A549 (cell line): ENCODE measurements at regions not wholly inside any gene's neighbourhood (a gene's known extent, or its start where the extent isn't known, plus 50 kb on each side); places are given as distances from the start of the nearest gene placed in this dataset.

Source experiments
- ATAC-seq, 2 experiments: fragments of 200-7000 bp in 1 of 2; fragments of >200 bp in 1 of 2; cut with Nextera tagmentation in 1 of 2; cut with Tn5 transposase in 1 of 2; 3 replicates each; pipeline versions ENCODE4 v1.8.0 to v1.9.1; 2018 to 2020; ENCODE audit warnings: mild to moderate bottlenecking in 1 of 2, moderate library complexity in 1 of 2
- CTCF ChIA-PET: fragments of 300-600 bp; sonication (Branson Sonifier 250); formaldehyde crosslinking; extraction: SDS; loops from one replicate; lab custom pipeline; 2021; ENCODE audit warnings: antibody characterized with exemption, inconsistent platforms; lab: Yijun Ruan, JAX
- POLR2A ChIA-PET: fragments of 350-600 bp; formaldehyde crosslinking; extraction: SDS; loops from one replicate; lab custom pipeline; 2021; ENCODE audit warnings: antibody characterized with exemption, inconsistent platforms; lab: Yijun Ruan, JAX
- DNase-seq, 2 experiments: peaks; one replicate each; pipeline versions ENCODE4 v3.0.0 to v3.0.0-alpha.2; 2011 to 2016; ENCODE audit warnings: low read depth in 1 of 2, low spot score in 1 of 2
- FAIRE-seq: peaks from 2 replicates; lab custom pipeline; 2011; peaks lifted over from hg19 to GRCh38; lab: Jason Lieb, UNC
- H3K27ac ChIP-seq, 2 experiments: fragments of >200 bp; sonication (Bioruptor Twin); formaldehyde crosslinking; 3 replicates each; pipeline ENCODE4 v1.5.1; 2016 to 2017
- H3K4me1 ChIP-seq: fragments of >200 bp; sonication (Bioruptor Twin); formaldehyde crosslinking; 3 replicates; pipeline ENCODE4 v1.6.1; 2016
- H3K4me2 ChIP-seq: fragments of >200 bp; sonication (Bioruptor Twin); formaldehyde crosslinking; 3 replicates; pipeline ENCODE4 v1.6.1; 2016
- H3K4me3 ChIP-seq: fragments of >200 bp; sonication (Bioruptor Twin); formaldehyde crosslinking; 3 replicates; pipeline ENCODE4 v1.5.1; 2016
- H3K9me3 ChIP-seq: fragments of >200 bp; sonication (Bioruptor Twin); formaldehyde crosslinking; 3 replicates; pipeline ENCODE4 v1.6.1; 2016
- BHLHE40 ChIP-seq: IDR thresholded peaks from 2 replicates; pipeline ENCODE4 v1.6.1; 2012; ENCODE audit warnings: low read depth, low read length, inconsistent platforms
- CBX8 ChIP-seq: fragments of 200-600 bp; sonication (generic); IDR thresholded peaks from 2 replicates; pipeline ENCODE4 v1.6.1; 2016
- CEBPB ChIP-seq, 2 experiments: fragments of >200 bp in 1 of 2; sonication (Bioruptor Twin) in 1 of 2; formaldehyde crosslinking in 1 of 2; IDR thresholded peaks; 2 replicates each; pipeline ENCODE4 v1.6.1; 2012 to 2016
- EP300 ChIP-seq, 2 experiments: fragments of >200 bp; sonication (Bioruptor Twin); formaldehyde crosslinking; IDR thresholded peaks; 2 replicates in 1 of 2; 3 replicates in 1 of 2; pipeline ENCODE4 v1.6.1; 2016 to 2017
- FOSB ChIP-seq: fragments of 250-450 bp; sonication (Bioruptor Pico); IDR thresholded peaks from 2 replicates; pipeline ENCODE4 v1.5.0; 2020; ENCODE audit warnings: mild to moderate bottlenecking, moderate library complexity
- FOSL2 ChIP-seq, 2 experiments: fragments of 450-650 bp in 1 of 2; fragments of >200 bp in 1 of 2; sonication (Bioruptor Twin) in 1 of 2; formaldehyde crosslinking; IDR thresholded peaks; 2 replicates each; pipeline versions ENCODE4 v1.5.0 to v1.6.1; 2016 to 2020; ENCODE audit warnings: mild to moderate bottlenecking in 1 of 2, moderate library complexity in 1 of 2
- GATA3 ChIP-seq: IDR thresholded peaks from 2 replicates; pipeline ENCODE4 v1.6.1; 2012; ENCODE audit warnings: borderline replicate concordance
- HDAC2 ChIP-seq: fragments of 200-600 bp; sonication (generic); IDR thresholded peaks from 2 replicates; pipeline ENCODE4 v1.6.1; 2016
- HOXA7 ChIP-seq: fragments of 250-450 bp; sonication (Bioruptor Pico); IDR thresholded peaks from 2 replicates; pipeline ENCODE4 v1.5.0; 2020; ENCODE audit warnings: mild to moderate bottlenecking, moderate library complexity
- HOXB5 ChIP-seq: fragments of 250-450 bp; sonication (Bioruptor Pico); IDR thresholded peaks from 2 replicates; pipeline ENCODE4 v1.5.0; 2020; ENCODE audit warnings: mild to moderate bottlenecking, moderate library complexity
- JUN ChIP-seq, 2 experiments: fragments of >200 bp; sonication (Bioruptor Twin); formaldehyde crosslinking; IDR thresholded peaks; 2 replicates in 1 of 2; 3 replicates in 1 of 2; pipeline ENCODE4 v1.6.1; 2016 to 2017
- JUNB ChIP-seq: fragments of >200 bp; sonication (Bioruptor Twin); formaldehyde crosslinking; IDR thresholded peaks from 2 replicates; pipeline ENCODE4 v1.6.1; 2016
- KDM1A ChIP-seq: fragments of 200-600 bp; sonication (generic); IDR thresholded peaks from 2 replicates; pipeline ENCODE4 v1.6.1; 2016; ENCODE audit warnings: low read depth, mild to moderate bottlenecking
- KDM5A ChIP-seq: fragments of 200-600 bp; sonication (generic); IDR thresholded peaks from 2 replicates; pipeline ENCODE4 v1.6.1; 2016; ENCODE audit warnings: antibody characterized with exemption, mild to moderate bottlenecking
- MYC ChIP-seq: IDR thresholded peaks from 2 replicates; pipeline ENCODE4 v1.6.1; 2012; ENCODE audit warnings: mild to moderate bottlenecking, inconsistent platforms, low read length, improper control_type of control experiment, borderline replicate concordance
- NFE2L2 ChIP-seq: fragments of 150-350 bp; conservative IDR thresholded peaks from 2 replicates; pipeline ENCODE4 v1.6.1; 2014; ENCODE audit warnings: low read length
- NPAS2 ChIP-seq: fragments of 250-450 bp; sonication (Bioruptor Pico); IDR thresholded peaks from 2 replicates; pipeline ENCODE4 v1.8.0; 2022; ENCODE audit warnings: mild to moderate bottlenecking, moderate library complexity, borderline replicate concordance
- NR3C1 ChIP-seq: fragments of >200 bp; sonication (Bioruptor Twin); formaldehyde crosslinking; IDR thresholded peaks from 3 replicates; pipeline ENCODE4 v1.6.1; 2017
- POLR2AphosphoS2 ChIP-seq: conservative IDR thresholded peaks from 2 replicates; pipeline ENCODE4 v1.6.1; 2012; ENCODE audit warnings: low read length, improper control_type of control experiment, inconsistent platforms
- RAD21 ChIP-seq, 2 experiments: fragments of >200 bp in 1 of 2; sonication (Bioruptor Twin) in 1 of 2; formaldehyde crosslinking in 1 of 2; IDR thresholded peaks in 1 of 2; conservative IDR thresholded peaks in 1 of 2; 2 replicates in 1 of 2; 3 replicates in 1 of 2; pipeline ENCODE4 v1.6.1; 2012 to 2018; ENCODE audit warnings: inconsistent platforms in 1 of 2
- RFX5 ChIP-seq: fragments of 450-650 bp; IDR thresholded peaks from 2 replicates; pipeline ENCODE4 v1.7.1; 2014; ENCODE audit warnings: antibody characterized with exemption, mild to moderate bottlenecking, moderate library complexity
- RNF2 ChIP-seq: fragments of 200-600 bp; sonication (generic); IDR thresholded peaks from 2 replicates; pipeline ENCODE4 v1.6.1; 2016; ENCODE audit warnings: low read depth, mild to moderate bottlenecking, antibody characterized with exemption, moderate library complexity, borderline replicate concordance
- TFCP2L1 ChIP-seq: fragments of 250-450 bp; sonication (Bioruptor Pico); IDR thresholded peaks from 2 replicates; pipeline ENCODE4 v1.5.0; 2021; ENCODE audit warnings: mild to moderate bottlenecking
- TP53 ChIP-seq: fragments of 250-450 bp; sonication (Bioruptor Pico); IDR thresholded peaks from 2 replicates; pipeline ENCODE4 v1.5.0; 2021; ENCODE audit warnings: mild to moderate bottlenecking, moderate library complexity
- ZFP36 ChIP-seq: fragments of 450-650 bp; IDR thresholded peaks from 2 replicates; pipeline ENCODE4 v1.6.1; 2014; ENCODE audit warnings: borderline replicate concordance; ENCODE audit not compliant: partially characterized antibody
- WGBS: methylation state at CpG from one replicate; pipeline ENCODE4 v1.1.6; 2017; ENCODE audit errors: missing lambda C conversion rate; 5-methylcytosine and 5-hydroxymethylcytosine counted together
- TF ChIP-seq, protein P1 (sequence below): fragments of >200 bp; sonication (Bioruptor Twin); formaldehyde crosslinking; IDR thresholded peaks from 3 replicates; pipeline ENCODE4 v1.5.1; 2016
- TF ChIP-seq, protein P2 (sequence below): IDR thresholded peaks from 2 replicates; pipeline ENCODE4 v1.6.1; 2012; ENCODE audit warnings: low read depth, borderline replicate concordance

DNA sequence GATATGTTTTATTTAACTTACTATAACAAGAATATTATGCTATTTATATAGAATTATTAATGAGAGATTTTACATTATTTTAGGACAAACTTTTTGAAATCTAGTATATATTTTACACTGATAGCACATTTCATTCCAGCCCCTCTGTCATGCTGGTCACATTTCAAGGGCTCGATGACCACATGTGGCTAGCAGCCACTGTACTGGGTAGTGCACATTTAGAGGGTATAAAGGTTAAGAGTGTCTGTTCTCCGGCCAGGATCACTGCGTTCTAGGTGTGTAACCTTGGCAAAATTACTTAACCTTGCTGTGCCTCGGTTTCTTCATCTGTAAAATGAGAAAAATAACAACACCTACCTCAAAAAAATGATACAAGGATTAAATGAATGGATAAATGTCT, 87.2 kb upstream of the TNP1 start (continued):
- TF ChIP-seq, protein P1, sequence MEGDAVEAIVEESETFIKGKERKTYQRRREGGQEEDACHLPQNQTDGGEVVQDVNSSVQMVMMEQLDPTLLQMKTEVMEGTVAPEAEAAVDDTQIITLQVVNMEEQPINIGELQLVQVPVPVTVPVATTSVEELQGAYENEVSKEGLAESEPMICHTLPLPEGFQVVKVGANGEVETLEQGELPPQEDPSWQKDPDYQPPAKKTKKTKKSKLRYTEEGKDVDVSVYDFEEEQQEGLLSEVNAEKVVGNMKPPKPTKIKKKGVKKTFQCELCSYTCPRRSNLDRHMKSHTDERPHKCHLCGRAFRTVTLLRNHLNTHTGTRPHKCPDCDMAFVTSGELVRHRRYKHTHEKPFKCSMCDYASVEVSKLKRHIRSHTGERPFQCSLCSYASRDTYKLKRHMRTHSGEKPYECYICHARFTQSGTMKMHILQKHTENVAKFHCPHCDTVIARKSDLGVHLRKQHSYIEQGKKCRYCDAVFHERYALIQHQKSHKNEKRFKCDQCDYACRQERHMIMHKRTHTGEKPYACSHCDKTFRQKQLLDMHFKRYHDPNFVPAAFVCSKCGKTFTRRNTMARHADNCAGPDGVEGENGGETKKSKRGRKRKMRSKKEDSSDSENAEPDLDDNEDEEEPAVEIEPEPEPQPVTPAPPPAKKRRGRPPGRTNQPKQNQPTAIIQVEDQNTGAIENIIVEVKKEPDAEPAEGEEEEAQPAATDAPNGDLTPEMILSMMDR, result no peak
- no peak for TF ChIP-seq MYC

DNA sequence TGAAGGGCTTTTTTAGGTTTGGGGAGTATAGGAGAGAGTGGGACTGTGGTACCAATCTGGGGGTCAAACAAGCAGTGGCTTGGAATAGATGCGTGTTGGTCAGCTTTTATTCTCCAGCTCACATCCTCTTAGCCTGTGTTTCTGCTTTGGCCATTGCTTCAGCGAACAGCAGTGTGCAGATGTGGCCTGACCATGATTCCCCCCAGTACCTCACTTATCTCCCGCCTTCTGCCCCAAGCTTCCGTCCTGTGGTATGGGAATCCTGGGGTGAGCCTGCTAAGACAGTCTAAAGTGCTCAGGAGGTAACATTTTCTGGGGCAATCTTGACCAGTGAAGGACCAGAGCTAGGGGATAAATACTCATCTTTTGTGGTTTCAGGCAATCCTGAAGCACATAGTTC, 84.9 kb upstream of the TNP1 start:
- ATAC-seq, result no peak
- Histone ChIP-seq H3K4me3 (no peak overlapping the region), H3K27ac (no peak overlapping the region), H3K9me3 (no peaks in the 10 kb centered on the region), H3K4me1 (no peaks in the 10 kb centered on the region), H3K4me2 (no peak overlapping the region)
- 64% methylated on average over 4 of the region's 4 CpGs for WGBS
- POLR2A ChIA-PET, result no interaction called here
- no peak for DNase-seq
- TF ChIP-seq FOSB (CRISPR knock-in tag) (no peak), JUNB (no peak), HOXB5 (CRISPR knock-in tag) (no peak), MYC (no peak), TFCP2L1 (no peak), GATA3 (no peak), KDM1A (no peak), KDM5A (no peak), HOXA7 (CRISPR knock-in tag) (no peak), NPAS2 (CRISPR knock-in tag) (no peak), JUN (IDR thresholded peaks at IDR 0.05) (no peak), POLR2AphosphoS2 (no peak), EP300 (IDR thresholded peaks at IDR 0.05) (no peak), HDAC2 (no peak), CBX8 (no peak), NR3C1 (no peak), ZFP36 (no peak)
- TF ChIP-seq, protein P2, sequence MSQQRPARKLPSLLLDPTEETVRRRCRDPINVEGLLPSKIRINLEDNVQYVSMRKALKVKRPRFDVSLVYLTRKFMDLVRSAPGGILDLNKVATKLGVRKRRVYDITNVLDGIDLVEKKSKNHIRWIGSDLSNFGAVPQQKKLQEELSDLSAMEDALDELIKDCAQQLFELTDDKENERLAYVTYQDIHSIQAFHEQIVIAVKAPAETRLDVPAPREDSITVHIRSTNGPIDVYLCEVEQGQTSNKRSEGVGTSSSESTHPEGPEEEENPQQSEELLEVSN, result no peak
- CTCF ChIA-PET, result interaction anchor here (0.6 kb wide), 1 partner anchor 244 kb away, joined by 4 read pairs; no protein-coding TSS in a partner anchor
- no peak for FAIRE-seq

DNA sequence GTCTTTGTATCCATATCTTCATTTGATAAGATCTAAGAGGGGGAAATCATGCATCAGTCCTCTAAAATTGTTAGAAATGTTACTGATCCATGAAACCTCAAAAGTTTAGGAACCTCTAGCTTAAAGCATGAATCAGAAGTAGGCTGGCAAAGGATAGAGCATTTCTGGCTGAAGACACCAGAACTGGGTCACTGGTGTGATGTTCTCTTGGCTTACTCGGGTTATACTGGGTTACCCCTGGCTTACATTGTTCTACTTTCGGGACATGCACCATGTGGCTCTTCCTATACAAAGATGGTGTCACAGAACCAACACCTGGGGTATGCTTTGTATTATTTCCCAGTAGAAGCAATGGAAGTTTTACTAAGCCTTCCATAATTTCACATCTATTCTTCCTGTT, 83.2 kb upstream of the TNP1 start:
- DNase-seq (no peak), ATAC-seq (no peak), FAIRE-seq (no peak)
- Histone ChIP-seq H3K9me3 (no peaks in the 10 kb centered on the region), H3K27ac (no peak overlapping the region), H3K4me3 (no peak overlapping the region), H3K4me2 (no peak overlapping the region), H3K4me1 (no peaks in the 10 kb centered on the region)
- ChIA-PET CTCF (no interaction called here), POLR2A (no interaction called here)
- 3% methylated on average over 2 of the region's 2 CpGs for WGBS
- TF ChIP-seq RAD21 (conservative IDR thresholded peaks at IDR 0.05 in 1 of 2, IDR thresholded peaks at IDR 0.05 in 1 of 2) (no peak), RFX5 (no peak), RNF2 (no peak), JUNB (no peak), EP300 (IDR thresholded peaks at IDR 0.05) (no peak), FOSL2 (IDR thresholded peaks at IDR 0.05) (no peak), FOSL2 (CRISPR knock-in tag; IDR thresholded peaks at IDR 0.05) (no peak), NFE2L2 (no peak), ZFP36 (no peak), CEBPB (IDR thresholded peaks at IDR 0.05) (no peak), TP53 (CRISPR knock-in tag) (no peak), BHLHE40 (no peak), TFCP2L1 (no peak), MYC (no peak)
- TF ChIP-seq, all 56 proteins: peak for 0
